MG63 (cell line): ENCODE measurements at regions not wholly inside any gene's neighbourhood (a gene's known extent, or its start where the extent isn't known, plus 50 kb on each side); places are given as distances from the start of the nearest gene placed in this dataset.
"Not testable (repeated sequence)": the region's sequence is repeated elsewhere in the genome, so short reads cannot be mapped to it uniquely, and the experiment has no call there.

Experiments used
- DNase-seq: peaks from one replicate; pipeline ENCODE4 v3.0.0-alpha.2; 2020
- H3K27me3 ChIP-seq: fragments of 250-450 bp; sonication (Bioruptor Pico); 2 replicates; pipeline ENCODE4 v1.5.1; 2020; ENCODE audit warnings: mild to moderate bottlenecking, moderate library complexity
- H3K36me3 ChIP-seq: fragments of 250-450 bp; sonication (Bioruptor Pico); 2 replicates; pipeline ENCODE4 v1.5.1; 2020; ENCODE audit warnings: mild to moderate bottlenecking, moderate library complexity
- H3K4me3 ChIP-seq: fragments of 250-450 bp; sonication (Bioruptor Pico); 2 replicates; pipeline ENCODE4 v1.5.1; 2020; ENCODE audit warnings: mild to moderate bottlenecking, moderate library complexity
- H3K9me3 ChIP-seq: fragments of 250-450 bp; sonication (Bioruptor Pico); 2 replicates; pipeline ENCODE4 v1.5.1; 2020; ENCODE audit warnings: mild to moderate bottlenecking, moderate library complexity

DNA sequence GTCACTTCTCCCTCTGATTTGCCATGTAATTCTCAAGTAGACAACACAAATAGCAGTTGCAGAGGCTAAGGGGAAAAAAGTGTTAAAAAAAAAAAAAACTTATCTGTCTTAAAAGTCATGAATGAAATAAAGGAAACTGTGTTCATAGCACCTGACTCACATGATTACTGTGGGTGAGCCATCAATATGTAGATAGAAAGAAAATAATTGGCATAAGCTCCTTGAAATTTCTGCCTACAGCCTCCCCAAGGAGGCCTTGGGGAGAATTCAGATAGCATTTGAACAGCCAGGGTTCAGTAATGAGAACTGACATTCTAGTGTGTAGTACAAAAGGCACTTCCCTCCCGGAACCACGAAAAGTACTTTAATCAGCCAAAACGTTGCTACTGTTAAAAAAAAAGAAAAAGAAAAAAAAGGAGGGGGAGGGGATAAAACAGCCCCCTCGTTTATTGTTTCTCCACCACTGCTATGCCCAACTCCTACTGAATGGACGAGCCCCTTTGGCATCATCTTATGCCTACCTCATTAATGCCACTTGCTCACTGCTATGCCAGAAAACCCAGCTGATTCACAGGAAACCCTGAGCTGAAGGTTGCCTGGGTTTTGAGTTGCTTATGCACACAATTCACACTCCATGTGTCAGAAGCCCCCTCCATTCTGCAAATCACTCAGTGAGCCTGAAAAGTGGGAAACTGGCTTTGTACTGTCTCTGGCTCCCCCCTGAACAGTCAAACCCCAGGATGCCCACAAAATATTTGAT lies 65.5 kb upstream of the KLF7 start:
- DNase-seq: no peak
- Histone ChIP-seq H3K27me3 (no peaks in the 10 kb centered on the region), H3K9me3 (no peaks in the 10 kb centered on the region)

DNA sequence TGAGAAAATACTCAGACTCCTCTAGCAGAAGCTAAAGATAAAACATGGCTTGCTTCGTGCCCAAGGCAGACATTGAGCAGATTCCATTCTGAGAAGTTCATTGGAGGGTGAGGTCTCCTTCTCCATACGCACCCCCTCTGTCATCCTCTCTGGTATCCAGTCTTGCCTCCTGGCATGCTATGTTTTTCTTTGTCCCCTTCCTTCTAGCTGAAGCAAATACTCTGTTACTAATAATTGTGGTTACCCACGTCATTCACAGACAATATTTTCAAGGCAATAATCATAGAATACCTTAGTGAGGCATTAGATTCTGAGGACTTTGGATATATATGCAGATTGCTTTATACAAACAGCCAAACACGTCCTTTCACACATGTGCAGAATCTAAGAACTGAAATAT lies 66.2 kb upstream of the KLF7 start:
- H3K36me3 ChIP-seq: no peaks in the 10 kb centered on the region
- H3K4me3 ChIP-seq: no peak overlapping the region
- H3K9me3 ChIP-seq: no peaks in the 10 kb centered on the region
- DNase-seq: no peak
- H3K27me3 ChIP-seq: no peaks in the 10 kb centered on the region

More for the DNA sequence above, 65.5 kb upstream of the KLF7 start:
- H3K36me3 ChIP-seq: no peaks in the 10 kb centered on the region
- H3K4me3 ChIP-seq: no peak overlapping the region

DNA sequence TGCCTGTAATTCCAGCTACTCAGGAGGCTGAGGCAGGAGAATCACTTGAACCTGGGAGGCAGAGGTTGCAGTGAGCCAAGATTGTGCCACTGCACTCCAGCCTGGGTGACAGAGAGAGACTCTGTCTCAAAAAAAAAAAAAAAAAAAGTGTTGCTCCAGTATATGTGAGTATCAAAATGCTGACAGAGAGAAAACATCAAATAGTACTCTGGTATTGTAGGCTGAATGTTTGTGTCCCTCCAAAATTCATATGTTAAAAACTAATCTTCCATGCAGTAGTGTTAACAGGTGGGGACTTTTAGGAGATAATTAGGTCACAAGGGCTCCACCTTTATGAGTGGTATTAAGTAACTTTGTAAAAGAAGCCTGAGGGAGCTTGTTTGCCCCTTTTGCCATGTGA lies 67.4 kb upstream of the KLF7 start:
- not testable (repeated sequence) for DNase-seq, H3K4me3 ChIP-seq, H3K9me3 ChIP-seq, H3K27me3 ChIP-seq, H3K36me3 ChIP-seq

DNA sequence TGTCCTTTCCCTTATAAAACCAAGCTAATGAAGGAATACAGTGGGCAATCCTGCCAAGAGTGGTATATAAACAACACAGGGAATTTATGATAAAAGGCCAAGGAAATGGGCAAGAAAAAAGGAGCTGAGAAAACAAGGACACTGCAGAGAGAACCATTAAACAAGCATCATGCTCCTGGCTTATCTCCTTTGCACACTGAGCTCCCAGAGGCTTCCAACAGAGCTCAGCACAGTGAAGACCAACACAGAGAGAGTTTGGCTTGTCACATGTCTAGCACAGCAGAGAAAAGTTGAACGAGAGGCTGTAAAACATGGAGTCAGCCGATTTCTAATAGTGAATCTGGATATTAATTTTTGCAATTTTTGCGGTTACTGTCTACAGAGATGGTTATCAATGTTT lies 68.0 kb upstream of the KLF7 start:
- no peak for DNase-seq
- H3K4me3 ChIP-seq: no peak overlapping the region
- H3K27me3 ChIP-seq: no peaks in the 10 kb centered on the region
- H3K36me3 ChIP-seq: no peaks in the 10 kb centered on the region
- no peaks in the 10 kb centered on the region for H3K9me3 ChIP-seq

DNA sequence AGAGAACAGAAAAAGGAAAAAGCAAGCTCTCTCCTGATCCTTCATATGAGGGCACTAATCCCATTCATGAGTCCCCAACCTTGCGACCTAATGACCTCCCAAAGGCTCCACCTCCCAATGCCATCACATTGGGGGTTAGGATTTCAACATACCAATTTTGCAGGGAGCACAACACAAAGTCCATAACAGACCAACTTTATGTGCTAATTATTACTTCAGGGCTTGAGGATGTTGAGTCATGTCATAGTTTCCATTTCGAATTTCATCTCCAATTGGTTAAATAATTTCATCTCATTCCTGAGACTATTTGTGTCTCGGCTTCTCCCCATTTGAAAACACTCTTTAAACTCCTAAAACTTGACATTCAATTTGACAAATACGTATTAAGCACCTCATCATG lies 69.9 kb upstream of the KLF7 start:
- H3K36me3 ChIP-seq: no peaks in the 10 kb centered on the region
- DNase-seq: no peak
- no peak overlapping the region for H3K4me3 ChIP-seq
- H3K9me3 ChIP-seq: no peaks in the 10 kb centered on the region
- no peaks in the 10 kb centered on the region for H3K27me3 ChIP-seq

DNA sequence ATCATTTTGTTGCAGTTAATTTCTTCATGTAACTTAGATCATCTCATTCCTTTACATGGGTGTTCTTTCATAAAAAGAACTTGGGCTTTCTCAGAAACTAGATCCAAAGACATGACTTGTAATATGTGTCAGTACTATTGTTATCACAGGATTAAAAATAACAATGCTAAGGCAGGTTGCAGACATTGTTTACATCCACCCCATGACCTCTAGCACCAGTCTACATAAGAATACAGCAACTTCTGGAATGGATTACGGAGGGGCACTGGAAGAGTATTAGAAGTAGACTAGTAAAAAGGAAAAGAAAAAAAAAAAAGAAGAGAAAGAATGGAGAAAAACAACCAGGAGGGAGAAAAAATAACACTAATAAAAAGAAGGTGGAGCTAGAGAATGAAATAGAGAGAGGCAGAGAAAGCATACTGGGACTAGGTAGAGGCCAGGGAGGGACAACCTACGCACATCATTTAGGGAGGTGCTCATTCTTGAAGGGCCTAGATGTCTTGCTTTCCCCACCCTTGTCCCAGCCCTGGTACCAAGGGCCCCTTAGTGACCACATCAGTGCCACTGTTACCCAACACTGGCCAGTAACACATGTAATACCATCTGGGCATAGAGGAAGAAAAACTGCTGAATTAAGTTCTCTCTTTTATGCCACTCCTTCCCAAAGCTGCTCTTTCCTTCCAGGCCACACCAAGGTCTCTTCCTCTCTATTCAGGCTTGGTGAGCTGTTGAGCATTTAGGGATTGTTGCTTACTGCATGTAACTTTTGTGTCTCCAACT lies 70.6 kb upstream of the KLF7 start:
- Histone ChIP-seq H3K9me3 (no peaks in the 10 kb centered on the region; the same call in 1 of the 2 replicates), H3K36me3 (no peaks in the 10 kb centered on the region), H3K27me3 (no peaks in the 10 kb centered on the region), H3K4me3 (no peak overlapping the region)
- no peak for DNase-seq

DNA sequence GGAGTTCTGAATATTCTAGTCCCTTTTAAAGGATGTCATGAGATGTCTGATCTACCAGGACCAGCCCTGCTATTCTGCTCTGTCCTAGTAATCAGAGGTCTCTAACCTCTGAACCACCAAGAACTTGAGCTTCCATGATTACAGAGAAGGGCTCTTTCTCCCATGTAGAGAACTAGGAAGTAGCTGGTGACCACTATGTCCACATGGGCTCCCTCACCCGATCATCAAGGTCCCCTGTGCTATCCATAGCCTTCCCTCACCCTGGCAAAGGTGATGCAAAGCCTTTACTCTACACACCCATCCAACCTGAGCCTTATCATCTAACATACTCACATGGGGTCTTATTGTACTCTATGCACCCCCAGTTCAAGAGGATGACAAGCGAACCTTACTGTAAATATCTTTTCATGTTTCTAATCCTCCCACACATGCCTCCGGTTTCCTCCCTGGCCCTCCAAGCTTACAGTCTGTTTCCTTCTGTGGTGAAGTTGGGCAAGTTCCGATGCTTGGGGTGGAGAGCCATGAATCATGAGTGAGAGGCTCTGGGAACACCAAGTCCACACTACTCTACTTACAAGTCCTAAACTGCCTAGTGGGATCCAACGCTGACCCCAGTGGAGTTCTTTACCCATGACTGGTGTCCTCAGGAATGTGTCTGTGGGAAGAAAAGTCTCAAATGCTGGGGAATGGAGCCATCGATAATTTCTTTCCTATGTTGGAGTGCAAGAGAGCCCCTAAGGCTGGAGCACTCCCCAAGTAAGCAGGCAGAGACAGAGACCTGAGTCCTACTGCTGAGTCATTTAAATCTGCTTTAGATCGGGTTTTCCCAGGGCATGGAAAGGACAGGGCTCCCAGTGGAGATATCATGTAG lies 73.3 kb upstream of the KLF7 start:
- no peaks in the 10 kb centered on the region for H3K36me3 ChIP-seq
- no peak overlapping the region for H3K4me3 ChIP-seq
- no peaks in the 10 kb centered on the region; the same call in 1 of the 2 replicates for H3K9me3 ChIP-seq
- DNase-seq: peak; percentile 90
- H3K27me3 ChIP-seq: no peaks in the 10 kb centered on the region

DNA sequence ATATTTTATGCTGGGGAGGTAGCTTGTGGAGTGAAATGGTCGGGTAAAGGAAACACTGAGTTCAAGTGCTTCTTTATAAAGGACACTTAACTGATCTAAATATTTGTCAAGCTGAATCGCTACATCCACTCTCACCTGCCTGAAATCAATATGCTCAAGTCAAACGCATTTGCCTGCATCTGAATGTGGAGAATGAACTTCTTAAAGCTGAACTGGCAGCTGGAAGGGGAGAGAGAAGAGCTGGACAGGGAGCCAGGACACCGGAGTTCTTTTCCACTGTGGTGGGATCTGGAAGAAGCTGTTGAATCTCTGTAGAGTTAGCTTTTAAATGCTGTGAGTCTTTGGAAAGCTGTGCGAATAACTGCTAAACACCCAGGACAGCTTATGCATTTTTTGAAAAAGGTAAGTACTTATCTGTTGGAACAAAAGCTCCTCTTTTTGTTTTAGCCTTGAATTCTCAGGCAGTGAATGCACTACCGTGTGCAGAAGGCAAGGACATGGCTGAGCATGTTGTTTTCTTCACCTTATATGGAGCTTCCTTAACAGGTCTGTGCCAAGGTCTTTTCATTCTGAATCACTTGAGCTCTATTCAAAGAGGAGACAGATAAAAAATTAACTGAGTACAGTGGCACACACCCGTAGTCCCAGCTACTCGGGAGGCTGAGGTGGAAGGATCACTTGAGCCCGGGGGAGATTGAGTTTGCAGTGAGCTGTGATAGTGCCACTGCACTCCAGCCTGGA lies 74.2 kb upstream of the KLF7 start:
- H3K4me3 ChIP-seq: no peak overlapping the region
- no peaks in the 10 kb centered on the region; the same call in 1 of the 2 replicates for H3K9me3 ChIP-seq
- H3K27me3 ChIP-seq: no peaks in the 10 kb centered on the region
- no peak for DNase-seq
- H3K36me3 ChIP-seq: no peaks in the 10 kb centered on the region

DNA sequence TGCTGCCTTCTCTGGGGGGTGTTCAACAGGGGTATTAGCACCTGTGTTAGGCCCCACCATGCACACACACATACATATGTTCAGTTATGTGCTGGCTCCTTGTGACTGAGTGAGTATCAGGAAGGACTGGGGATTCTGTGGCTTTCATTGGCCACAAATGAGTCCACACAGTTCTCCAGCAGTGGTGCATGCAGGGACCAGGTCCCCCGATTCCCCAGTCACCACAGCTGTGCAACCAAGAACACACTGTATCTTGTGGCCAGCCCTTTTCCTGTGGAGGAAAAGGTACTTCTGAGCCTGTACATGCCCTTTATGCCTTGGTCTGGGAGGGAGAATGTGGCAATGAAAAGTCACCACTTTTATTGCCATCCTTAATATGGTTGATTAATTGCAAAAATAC lies 74.9 kb upstream of the KLF7 start:
- Histone ChIP-seq H3K9me3 (no peaks in the 10 kb centered on the region; the same call in 1 of the 2 replicates), H3K4me3 (no peak overlapping the region), H3K36me3 (no peaks in the 10 kb centered on the region), H3K27me3 (no peaks in the 10 kb centered on the region)
- DNase-seq: no peak

DNA sequence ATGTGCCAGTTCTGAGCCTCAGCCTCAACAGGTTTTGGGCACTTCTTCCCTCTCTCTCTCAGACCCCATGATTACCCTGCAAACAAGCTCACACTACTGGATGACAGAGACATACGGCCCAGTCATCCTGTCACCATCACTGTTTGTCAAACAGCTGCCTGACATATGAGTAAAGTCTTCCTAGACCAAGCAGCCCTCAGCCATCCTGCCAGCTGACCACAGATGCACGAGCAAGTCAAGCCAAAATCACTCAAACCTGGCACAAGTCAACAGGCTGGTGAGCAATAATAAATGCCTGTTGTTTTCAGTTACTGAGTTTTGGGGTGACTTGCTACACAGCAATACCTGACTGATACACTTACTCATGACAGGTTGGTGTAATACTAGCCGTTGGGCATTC lies 75.5 kb upstream of the KLF7 start:
- no peak overlapping the region for H3K4me3 ChIP-seq
- DNase-seq: peak; percentile 54
- no peaks in the 10 kb centered on the region for H3K36me3 ChIP-seq
- no peaks in the 10 kb centered on the region for H3K27me3 ChIP-seq
- H3K9me3 ChIP-seq: no peaks in the 10 kb centered on the region; the same call in 1 of the 2 replicates

DNA sequence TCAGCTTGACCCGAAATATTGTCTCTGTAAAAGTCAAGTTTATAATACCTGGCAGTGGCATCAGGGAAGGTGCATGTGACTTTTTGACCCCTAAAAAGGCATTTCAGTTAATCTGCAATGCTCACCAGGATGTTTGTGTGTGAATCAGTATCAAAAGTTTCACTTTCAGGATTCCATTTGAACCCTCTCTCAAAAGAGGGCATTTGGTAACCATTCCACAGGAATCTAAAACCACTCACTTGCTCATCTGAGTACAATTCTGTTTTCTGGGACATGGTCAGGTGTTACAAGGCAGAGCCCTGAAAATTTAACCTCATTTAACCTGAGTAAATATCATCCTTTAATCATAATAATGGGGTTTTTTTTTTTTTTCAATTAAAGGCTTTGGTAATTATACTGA lies 77.9 kb upstream of the KLF7 start:
- no peaks in the 10 kb centered on the region for H3K36me3 ChIP-seq
- no peak for DNase-seq
- no peaks in the 10 kb centered on the region; the same call in 1 of the 2 replicates for H3K9me3 ChIP-seq
- H3K4me3 ChIP-seq: no peak overlapping the region
- no peaks in the 10 kb centered on the region for H3K27me3 ChIP-seq

DNA sequence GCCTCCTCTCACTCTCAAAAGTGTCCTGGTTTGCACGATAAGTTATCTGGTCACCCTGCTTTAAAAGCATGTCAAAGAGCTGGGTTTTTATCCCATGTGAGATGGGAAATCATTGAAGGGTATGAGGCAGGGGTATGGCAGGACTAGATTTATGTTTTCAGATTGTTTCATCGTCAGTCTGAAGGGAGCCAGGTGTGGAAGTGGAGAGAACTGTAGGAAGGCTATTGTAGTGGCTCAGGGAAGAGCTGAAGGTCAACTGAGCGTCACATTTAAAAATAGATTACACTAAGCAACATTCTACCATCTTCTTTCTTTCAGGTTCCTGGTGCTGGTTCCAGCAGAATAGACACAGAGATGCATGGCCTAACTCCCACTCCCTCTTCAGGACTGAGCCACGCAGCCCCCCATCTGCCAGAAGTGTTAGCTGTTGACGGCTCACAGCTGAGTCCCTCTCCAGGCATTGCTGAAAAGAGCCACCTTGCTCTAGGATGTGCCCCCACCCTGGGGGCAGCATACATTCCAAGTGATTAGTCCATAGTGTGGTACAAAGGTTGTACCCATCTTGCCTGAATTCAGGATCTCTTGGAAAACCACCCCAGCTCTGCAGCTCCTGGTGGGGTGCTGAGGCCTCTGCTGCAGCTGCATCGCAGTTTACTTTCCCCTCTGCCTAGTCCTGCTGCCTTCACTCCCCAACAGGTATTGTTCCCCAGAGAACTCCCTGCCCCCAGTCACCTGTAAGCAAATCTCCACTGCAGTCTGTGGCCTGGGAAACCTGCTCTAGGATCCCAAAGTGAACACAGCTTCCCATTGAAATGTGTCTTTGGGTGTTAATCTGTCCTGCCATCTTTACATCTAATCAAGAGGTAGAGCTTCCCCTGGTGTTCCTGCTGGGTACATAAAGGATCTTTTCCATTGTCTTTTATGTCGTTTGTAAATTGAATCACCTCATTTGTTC lies 79.5 kb upstream of the KLF7 start:
- no peaks in the 10 kb centered on the region for H3K27me3 ChIP-seq
- no peaks in the 10 kb centered on the region; the same call in 1 of the 2 replicates for H3K9me3 ChIP-seq
- DNase-seq: no peak
- no peaks in the 10 kb centered on the region for H3K36me3 ChIP-seq
- no peak overlapping the region for H3K4me3 ChIP-seq

DNA sequence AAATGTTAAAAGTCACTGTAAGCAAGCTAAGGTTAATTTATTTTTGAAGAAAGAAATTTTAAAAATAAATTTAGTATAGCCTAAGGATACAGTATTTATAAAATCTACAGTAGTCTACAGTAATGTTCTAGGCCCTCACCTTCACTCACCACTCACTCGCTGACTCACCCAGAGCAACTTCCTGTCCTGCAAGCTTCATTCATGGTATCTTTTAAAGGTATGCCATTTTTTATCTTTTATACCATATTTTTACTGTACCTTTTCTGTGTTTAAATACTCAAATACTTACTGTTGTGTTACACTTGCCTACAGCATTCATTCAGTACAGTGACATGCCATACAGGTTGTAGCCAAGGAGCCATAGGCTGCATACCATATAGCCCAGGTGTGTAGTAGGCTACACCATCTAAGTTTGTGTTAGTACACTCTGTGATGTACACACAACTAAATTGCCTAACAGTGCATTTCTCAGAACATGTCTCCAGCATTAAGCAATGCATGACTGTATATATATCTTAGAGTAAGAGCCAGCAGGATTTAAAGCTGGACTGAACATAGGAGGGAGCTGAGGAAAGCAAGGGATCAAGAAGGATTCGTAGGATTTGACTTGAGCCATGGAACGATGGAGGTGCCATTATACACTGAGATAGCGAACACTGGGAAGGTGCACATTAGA lies 83.1 kb upstream of the KLF7 start:
- Histone ChIP-seq H3K36me3 (no peaks in the 10 kb centered on the region), H3K4me3 (no peak overlapping the region), H3K9me3 (no peaks in the 10 kb centered on the region), H3K27me3 (no peaks in the 10 kb centered on the region)
- peak; percentile 25 for DNase-seq

DNA sequence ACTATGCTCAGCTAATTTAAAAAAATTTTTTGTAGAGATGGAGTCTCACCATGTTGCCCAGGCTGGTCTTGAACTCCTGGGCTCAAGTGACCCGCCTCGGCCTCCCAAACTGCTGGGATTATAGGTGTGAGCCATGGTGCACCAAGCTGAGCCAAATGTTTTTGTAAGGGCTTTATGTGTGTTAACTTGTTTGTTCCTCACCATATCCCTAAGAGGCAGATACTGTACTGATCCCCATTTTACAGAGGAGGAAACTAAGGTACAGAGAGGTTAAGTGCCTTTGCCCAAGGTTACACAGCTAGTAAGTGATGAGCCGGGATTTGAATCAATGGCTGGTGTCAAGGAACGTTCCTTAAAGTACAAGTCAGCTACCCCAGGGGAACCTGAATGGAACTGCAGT lies 85.3 kb upstream of the KLF7 start:
- peak; percentile 48 for DNase-seq
- H3K27me3 ChIP-seq: no peaks in the 10 kb centered on the region
- no peaks in the 10 kb centered on the region for H3K9me3 ChIP-seq
- H3K36me3 ChIP-seq: no peaks in the 10 kb centered on the region
- no peak overlapping the region for H3K4me3 ChIP-seq

DNA sequence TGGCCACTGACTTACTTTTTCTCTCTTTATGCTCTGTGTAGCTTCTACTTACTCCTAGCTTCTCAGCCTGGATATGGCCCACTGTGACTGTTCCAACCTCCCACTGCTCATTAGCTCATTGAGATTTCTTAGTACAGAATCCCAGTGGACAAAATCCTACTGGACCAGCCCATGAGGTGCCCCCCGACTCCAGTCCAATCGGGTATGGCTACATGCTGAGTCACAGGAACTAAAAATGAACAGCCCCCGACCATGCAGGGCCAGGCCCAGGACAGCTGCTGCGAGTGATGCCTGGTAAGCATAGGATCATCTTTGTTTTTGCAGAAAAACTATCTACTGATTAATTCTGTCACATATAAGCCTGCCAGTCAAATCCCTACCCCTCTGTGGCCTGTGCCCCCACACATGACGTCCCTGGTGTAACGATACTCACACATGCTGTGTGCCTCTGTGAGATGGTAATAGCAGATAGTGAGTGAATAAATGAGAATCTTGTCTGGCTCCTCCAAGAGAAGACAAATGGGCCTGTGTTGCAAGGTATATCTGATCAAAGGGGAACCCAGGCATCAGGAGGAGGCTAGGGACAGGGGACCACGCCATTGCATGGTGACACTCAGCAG lies 85.9 kb upstream of the KLF7 start:
- Histone ChIP-seq H3K36me3 (no peaks in the 10 kb centered on the region), H3K9me3 (no peaks in the 10 kb centered on the region), H3K4me3 (no peak overlapping the region), H3K27me3 (no peaks in the 10 kb centered on the region)
- peak; percentile 61 for DNase-seq
